HepG2 (cell line): ENCODE measurements at regions not wholly inside any gene's neighbourhood (a gene's known extent, or its start where the extent isn't known, plus 50 kb on each side); places are given as distances from the start of the nearest gene placed in this dataset.
A peak's percentile ranks its signal among the peaks of the same experiment; 100 is the strongest.

Experiments
- FOXM1 ChIP-seq: sonication (generic); formaldehyde crosslinking; IDR thresholded peaks from 2 replicates; pipeline ENCODE4 v1.5.0; 2020; ENCODE audit warnings: missing genetic modification reagents
- HHEX ChIP-seq: IDR thresholded peaks from 2 replicates; pipeline ENCODE4 v1.6.1; 2016; ENCODE audit warnings: control low read depth
- MLX ChIP-seq: IDR thresholded peaks from 2 replicates; pipeline ENCODE4 v1.6.1; 2016
- MTA3 ChIP-seq: sonication (generic); formaldehyde crosslinking; IDR thresholded peaks from 2 replicates; pipeline ENCODE4 v1.4.0; 2020; ENCODE audit warnings: missing genetic modification reagents
- NR2F6 ChIP-seq, 2 experiments: IDR thresholded peaks; 2 replicates each; pipeline ENCODE4 v1.6.1; 2016; ENCODE audit warnings: antibody characterized with exemption in 1 of 2, mild to moderate bottlenecking in 1 of 2
- PLRG1 ChIP-seq: fragments of 450-650 bp; conservative IDR thresholded peaks from 2 replicates; pipeline ENCODE4 v1.6.1; 2016
- RFX5 ChIP-seq: IDR thresholded peaks from 2 replicates; pipeline ENCODE4 v1.6.1; 2011; ENCODE audit warnings: low read depth, low read length, improper control_type of control experiment
- RNF2 ChIP-seq: fragments of 450-650 bp; conservative IDR thresholded peaks from 2 replicates; pipeline ENCODE4 v1.6.1; 2016; ENCODE audit warnings: low read depth
- SKI ChIP-seq: fragments of 450-650 bp; IDR thresholded peaks from one replicate; pipeline ENCODE4 v1.6.1; 2018; ENCODE audit warnings: mild to moderate bottlenecking; ENCODE audit not compliant: partially characterized antibody
- SOX5 ChIP-seq: IDR thresholded peaks from 2 replicates; pipeline ENCODE4 v1.6.1; 2016; ENCODE audit warnings: borderline replicate concordance
- SP4 ChIP-seq: sonication (generic); formaldehyde crosslinking; IDR thresholded peaks from 2 replicates; pipeline ENCODE4 v1.8.1; 2023; ENCODE audit warnings: mild to moderate bottlenecking, missing genetic modification reagents
- TBL1XR1 ChIP-seq: fragments of 150-350 bp; IDR thresholded peaks from 2 replicates; pipeline ENCODE4 v1.6.1; 2014; ENCODE audit warnings: borderline replicate concordance, low read length; ENCODE audit not compliant: partially characterized antibody
- TFDP2 ChIP-seq: sonication (generic); formaldehyde crosslinking; IDR thresholded peaks from 2 replicates; pipeline ENCODE4 v1.4.0; 2020; ENCODE audit warnings: missing genetic modification reagents
- U2AF2 ChIP-seq: fragments of 200-400 bp; formaldehyde crosslinking; IDR thresholded peaks from 2 replicates; pipeline ENCODE4 v1.6.1; 2017; ENCODE audit warnings: low read depth, mild to moderate bottlenecking, low read length
- ZBTB44 ChIP-seq: sonication (generic); formaldehyde crosslinking; IDR thresholded peaks from 2 replicates; pipeline ENCODE4 v1.4.0; 2020; ENCODE audit warnings: missing genetic modification reagents
- ZNF124 ChIP-seq: sonication (generic); formaldehyde crosslinking; IDR thresholded peaks from 2 replicates; pipeline ENCODE4 v1.4.0; 2020; ENCODE audit warnings: missing genetic modification reagents
- ZNF235 ChIP-seq: sonication (generic); formaldehyde crosslinking; IDR thresholded peaks from 2 replicates; pipeline ENCODE4 v1.8.1; 2023; ENCODE audit warnings: mild to moderate bottlenecking, missing genetic modification reagents, borderline replicate concordance
- ZNF251 ChIP-seq: sonication (generic); formaldehyde crosslinking; IDR thresholded peaks from 2 replicates; pipeline ENCODE4 v1.9.0; 2021; ENCODE audit warnings: mild to moderate bottlenecking, missing genetic modification reagents
- ZNF414 ChIP-seq: sonication (generic); formaldehyde crosslinking; IDR thresholded peaks from 2 replicates; pipeline ENCODE4 v1.5.0; 2020; ENCODE audit warnings: missing genetic modification reagents
- ZNF598 ChIP-seq: sonication (generic); formaldehyde crosslinking; IDR thresholded peaks from 2 replicates; pipeline ENCODE4 v1.5.1; 2020; ENCODE audit warnings: mild to moderate bottlenecking, missing genetic modification reagents, borderline replicate concordance
- ZNF891 ChIP-seq: sonication (generic); formaldehyde crosslinking; IDR thresholded peaks from 2 replicates; pipeline ENCODE4 v1.5.0; 2020; ENCODE audit warnings: mild to moderate bottlenecking, missing genetic modification reagents
- ZSCAN31 ChIP-seq: sonication (generic); formaldehyde crosslinking; IDR thresholded peaks from 2 replicates; pipeline ENCODE4 v1.5.0; 2020; ENCODE audit warnings: low read depth, mild to moderate bottlenecking, missing genetic modification reagents
- TF ChIP-seq, protein P1 (sequence below): IDR thresholded peaks from 2 replicates; pipeline ENCODE4 v1.6.1; 2016; ENCODE audit warnings: low read depth
- TF ChIP-seq, protein P2 (sequence below): sonication (generic); formaldehyde crosslinking; IDR thresholded peaks from 2 replicates; pipeline ENCODE4 v1.4.0; 2020; ENCODE audit warnings: mild to moderate bottlenecking, missing genetic modification reagents
- TF ChIP-seq, protein P3 (sequence below): sonication (generic); formaldehyde crosslinking; conservative IDR thresholded peaks from 2 replicates; pipeline ENCODE4 v1.4.0; 2020; ENCODE audit warnings: missing genetic modification reagents

DNA sequence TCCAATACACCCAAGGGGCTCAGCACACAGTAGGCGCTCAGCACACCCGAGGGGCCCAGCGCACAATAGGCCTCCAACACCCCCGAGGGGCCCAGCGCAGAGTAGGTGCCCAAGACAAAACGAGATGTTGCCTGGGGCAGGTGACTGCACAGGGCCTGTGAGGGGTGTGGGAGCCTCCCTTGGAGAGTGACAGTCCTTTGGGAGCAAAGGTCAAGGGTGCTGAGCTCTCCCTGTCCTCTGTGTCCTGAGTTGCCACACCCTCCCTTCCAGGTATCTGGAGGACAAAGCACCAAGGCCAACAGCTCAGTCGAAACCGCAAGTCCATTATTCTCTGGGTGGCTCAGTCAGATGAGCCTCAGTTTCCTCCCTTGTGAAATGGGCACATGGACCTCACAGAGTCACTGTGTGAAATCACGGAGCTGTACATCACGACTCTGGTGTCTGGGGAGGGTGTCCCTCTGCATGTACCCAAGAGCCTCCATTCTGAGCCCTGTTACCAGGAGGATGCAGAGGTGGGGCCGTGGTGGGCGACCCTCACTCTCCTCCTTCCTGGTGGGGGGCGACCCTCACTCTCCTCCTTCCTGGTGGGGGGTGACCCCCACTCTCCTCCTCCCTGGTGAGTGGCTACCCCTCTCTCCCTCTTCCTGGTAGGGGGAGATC is 81.3 kb downstream of the FOXL3 start (continued):
- TF ChIP-seq, protein P1, sequence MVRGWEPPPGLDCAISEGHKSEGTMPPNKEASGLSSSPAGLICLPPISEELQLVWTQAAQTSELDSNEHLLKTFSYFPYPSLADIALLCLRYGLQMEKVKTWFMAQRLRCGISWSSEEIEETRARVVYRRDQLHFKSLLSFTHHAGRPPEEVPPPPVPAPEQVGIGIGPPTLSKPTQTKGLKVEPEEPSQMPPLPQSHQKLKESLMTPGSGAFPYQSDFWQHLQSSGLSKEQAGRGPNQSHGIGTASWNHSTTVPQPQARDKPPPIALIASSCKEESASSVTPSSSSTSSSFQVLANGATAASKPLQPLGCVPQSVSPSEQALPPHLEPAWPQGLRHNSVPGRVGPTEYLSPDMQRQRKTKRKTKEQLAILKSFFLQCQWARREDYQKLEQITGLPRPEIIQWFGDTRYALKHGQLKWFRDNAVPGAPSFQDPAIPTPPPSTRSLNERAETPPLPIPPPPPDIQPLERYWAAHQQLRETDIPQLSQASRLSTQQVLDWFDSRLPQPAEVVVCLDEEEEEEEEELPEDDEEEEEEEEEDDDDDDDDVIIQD = no peak
- TF ChIP-seq ZNF235 (CRISPR knock-in tag) (no peak), MTA3 (no peak), ZSCAN31 (CRISPR knock-in tag) (no peak), SOX5 (CRISPR knock-in tag) (peak; percentile 90), ZNF414 (CRISPR knock-in tag) (no peak), TFDP2 (CRISPR knock-in tag) (0 out of 2 replicates have a peak, but pooled peaks have one; percentile 18), RNF2 (no peak), U2AF2 (no peak), ZNF891 (CRISPR knock-in tag) (no peak), RFX5 (no peak), FOXM1 (CRISPR knock-in tag) (no peak), MLX (0 out of 2 replicates have a peak, but pooled peaks have one; percentile 8), TBL1XR1 (no peak), NR2F6 (IDR thresholded peaks at IDR 0.05) (peak; percentile 83), NR2F6 (CRISPR knock-in tag; IDR thresholded peaks at IDR 0.05) (peak; percentile 96), SKI (peak; percentile 25), PLRG1 (no peak), ZNF251 (CRISPR knock-in tag) (no peak), SP4 (CRISPR knock-in tag) (peak; percentile 56; the same call in 1 of the 2 replicates), ZNF598 (0 out of 2 replicates have a peak, but pooled peaks have one; percentile 18), ZNF124 (CRISPR knock-in tag) (no peak), HHEX (no peak), ZBTB44 (CRISPR knock-in tag) (no peak)
- TF ChIP-seq, protein P2, sequence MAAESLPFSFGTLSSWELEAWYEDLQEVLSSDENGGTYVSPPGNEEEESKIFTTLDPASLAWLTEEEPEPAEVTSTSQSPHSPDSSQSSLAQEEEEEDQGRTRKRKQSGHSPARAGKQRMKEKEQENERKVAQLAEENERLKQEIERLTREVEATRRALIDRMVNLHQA = no peak
- TF ChIP-seq, protein P3, sequence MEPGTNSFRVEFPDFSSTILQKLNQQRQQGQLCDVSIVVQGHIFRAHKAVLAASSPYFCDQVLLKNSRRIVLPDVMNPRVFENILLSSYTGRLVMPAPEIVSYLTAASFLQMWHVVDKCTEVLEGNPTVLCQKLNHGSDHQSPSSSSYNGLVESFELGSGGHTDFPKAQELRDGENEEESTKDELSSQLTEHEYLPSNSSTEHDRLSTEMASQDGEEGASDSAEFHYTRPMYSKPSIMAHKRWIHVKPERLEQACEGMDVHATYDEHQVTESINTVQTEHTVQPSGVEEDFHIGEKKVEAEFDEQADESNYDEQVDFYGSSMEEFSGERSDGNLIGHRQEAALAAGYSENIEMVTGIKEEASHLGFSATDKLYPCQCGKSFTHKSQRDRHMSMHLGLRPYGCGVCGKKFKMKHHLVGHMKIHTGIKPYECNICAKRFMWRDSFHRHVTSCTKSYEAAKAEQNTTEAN (CRISPR knock-in tag) = no peak
